ENCODE measurements at regions not wholly inside any gene's neighbourhood (a gene's known extent, or its start where the extent isn't known, plus 50 kb on each side); places are given as distances from the start of the nearest gene placed in this dataset.

DNA sequence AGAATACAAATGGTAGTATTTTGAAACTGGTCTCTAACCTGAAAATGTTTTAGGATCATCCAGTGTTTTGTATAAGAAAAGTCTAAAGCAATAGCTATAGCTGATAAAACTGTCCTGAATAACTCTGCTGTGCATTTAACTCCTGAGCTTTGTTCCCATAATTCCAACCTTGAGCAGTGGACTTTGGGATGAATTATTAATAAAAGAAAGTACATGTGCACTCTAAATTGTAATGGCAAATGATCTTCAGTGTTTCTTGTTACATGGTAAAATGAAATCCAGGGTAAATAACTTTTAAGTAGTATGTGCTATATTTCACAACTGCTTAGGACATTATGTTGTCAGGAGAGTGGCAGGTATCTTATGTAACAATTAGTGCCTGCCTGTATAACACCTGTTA lies 345.6 kb downstream of the SLC16A7 start:
- TF ChIP-seq TAF1 (IDR thresholded peaks at IDR 0.05; ENCODE audit: low read depth, low read length) = no peak
- no peak for TF ChIP-seq POLR2A (IDR thresholded peaks at IDR 0.05; ENCODE audit: low read depth, low read length)
- no peak for TF ChIP-seq POLR2AphosphoS5 (IDR thresholded peaks at IDR 0.05; ENCODE audit: low read depth, low read length)
- no peak for TF ChIP-seq SPI1 (IDR thresholded peaks at IDR 0.05; ENCODE audit: low read depth, low read length)
